WTC11 (cell line): ENCODE measurements at regions not wholly inside any gene's neighbourhood (a gene's known extent, or its start where the extent isn't known, plus 50 kb on each side); places are given as distances from the start of the nearest gene placed in this dataset.

Experiments
- ATF2 ChIP-seq: sonication (generic); formaldehyde crosslinking; IDR thresholded peaks from 2 replicates; pipeline ENCODE4 v1.8.1; 2022; ENCODE audit warnings: low read depth, missing genetic modification reagents, borderline replicate concordance
- CTCF ChIP-seq: fragments of 200-600 bp; IDR thresholded peaks from 2 replicates; pipeline ENCODE4 v1.8.0; 2022; ENCODE audit warnings: antibody characterized with exemption
- ZNF425 ChIP-seq: fragments of 250-450 bp; sonication (Bioruptor Pico); conservative IDR thresholded peaks from 2 replicates; pipeline ENCODE4 v1.9.0; 2021; ENCODE audit warnings: mild to moderate bottlenecking

GRCh38 chr4:30245140-30245539, 475.0 kb upstream of the PCDH7 start:
- TF ChIP-seq ZNF425 (CRISPR knock-in tag) (no peak), ATF2 (no peak), CTCF (no peak)
